COLO668 (cell line): ENCODE measurements at regions not wholly inside any gene's neighbourhood (a gene's known extent, or its start where the extent isn't known, plus 50 kb on each side); places are given as distances from the start of the nearest gene placed in this dataset.

Experiments used
- DNase-seq: peaks from one replicate; lab custom pipeline; 2025; ENCODE audit not compliant: unreplicated experiment; lab: John Stamatoyannopoulos, UW

GRCh38 chr12:111057701-111058425 is 137.5 kb upstream of the MYL2 start:
- no peak for DNase-seq

DNA sequence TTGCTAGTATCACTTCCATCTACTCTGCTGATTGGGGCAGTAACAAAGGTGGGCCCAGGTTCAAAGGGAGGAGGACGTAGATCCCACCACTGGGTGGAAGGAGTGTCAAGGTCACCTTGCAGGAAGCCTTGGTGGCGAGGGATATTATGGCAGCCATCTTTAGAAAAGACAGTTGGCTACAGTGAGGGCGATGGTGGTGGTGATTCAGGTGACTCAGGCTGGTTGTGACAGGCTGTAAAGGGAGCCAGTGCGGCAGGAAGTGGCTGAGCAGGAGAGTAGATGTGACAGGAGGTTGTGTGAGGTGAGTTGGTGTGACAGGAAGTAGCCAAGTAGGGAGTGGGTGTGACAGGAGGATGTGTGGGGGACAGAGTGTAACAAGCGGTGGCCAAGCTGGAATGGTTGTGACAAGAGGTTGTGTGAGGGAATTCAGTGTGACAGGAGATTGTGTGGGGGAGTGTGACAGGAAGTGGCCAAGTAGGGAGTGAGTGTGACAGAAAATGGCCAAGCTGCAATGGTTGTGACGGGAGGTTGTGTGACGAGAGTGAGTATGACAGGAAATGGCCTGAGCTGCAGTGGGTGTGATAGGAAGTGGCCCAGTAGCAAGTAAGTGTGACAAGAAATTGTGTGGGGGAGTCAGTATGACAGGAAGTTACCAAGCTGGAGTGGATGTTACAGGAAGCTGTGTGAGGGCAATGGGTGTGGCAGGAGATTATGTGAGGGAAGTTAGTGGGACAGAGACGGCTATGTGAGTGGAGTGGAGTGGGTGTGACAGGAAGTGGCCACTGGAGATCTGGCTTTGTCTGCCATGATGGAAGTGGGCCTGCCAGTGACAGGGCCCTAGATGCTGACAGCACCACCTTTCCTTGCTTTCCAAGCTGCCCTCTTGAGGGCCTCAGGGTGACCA is 136.5 kb upstream of the MYL2 start:
- no peak for DNase-seq

- DNase-seq = no peak
Measured at GRCh38 chr12:111055181-111055880, 135.0 kb upstream of the MYL2 start.

DNA sequence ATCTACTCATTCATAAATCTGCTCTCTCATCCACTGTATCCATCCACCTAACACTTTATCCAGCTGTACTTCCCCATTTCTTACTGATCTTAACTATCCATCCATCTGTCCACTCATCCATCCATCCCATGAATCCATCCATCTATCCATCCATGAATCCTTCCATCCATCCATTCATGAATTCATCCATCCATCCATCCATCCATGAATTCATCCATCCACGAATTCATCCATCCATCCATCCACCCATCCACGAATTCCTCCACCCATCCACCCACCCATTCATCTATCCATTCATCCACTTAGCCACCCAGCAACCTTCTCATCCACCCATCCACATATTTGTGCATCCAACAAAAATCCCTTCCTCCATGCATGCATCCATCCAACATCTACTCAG is 128.6 kb upstream of the MYL2 start:
- no peak for DNase-seq

GRCh38 chr12:111046896-111047295 is 126.5 kb upstream of the MYL2 start:
- DNase-seq = no peak

GRCh38 chr12:111045941-111046340 is 125.6 kb upstream of the MYL2 start:
- no peak for DNase-seq

- no peak for DNase-seq
Measured at GRCh38 chr12:111041091-111041490, 120.7 kb upstream of the MYL2 start.

- no peak for DNase-seq
Measured at GRCh38 chr12:111040690-111041089, 120.3 kb upstream of the MYL2 start.

DNA sequence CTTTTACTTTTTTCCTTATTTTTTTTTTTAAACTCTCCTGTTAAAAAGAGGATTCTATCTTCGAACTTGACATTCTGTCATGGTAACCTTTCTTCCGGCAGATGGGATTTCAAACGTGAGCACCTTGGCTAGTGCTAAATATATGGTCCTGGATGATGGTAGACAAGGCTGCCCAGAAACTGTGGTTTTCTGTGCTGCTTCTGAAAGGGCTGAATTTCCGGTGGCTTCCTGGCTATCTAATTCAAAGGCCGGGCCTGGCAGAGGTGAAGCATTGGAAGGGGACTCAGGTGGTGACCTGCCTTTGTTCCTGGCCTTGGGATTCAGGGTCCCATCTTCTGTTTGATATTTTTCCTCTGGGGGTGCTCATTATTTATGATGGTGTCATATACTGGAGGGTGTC is 118.6 kb upstream of the MYL2 start:
- DNase-seq = no peak

DNA sequence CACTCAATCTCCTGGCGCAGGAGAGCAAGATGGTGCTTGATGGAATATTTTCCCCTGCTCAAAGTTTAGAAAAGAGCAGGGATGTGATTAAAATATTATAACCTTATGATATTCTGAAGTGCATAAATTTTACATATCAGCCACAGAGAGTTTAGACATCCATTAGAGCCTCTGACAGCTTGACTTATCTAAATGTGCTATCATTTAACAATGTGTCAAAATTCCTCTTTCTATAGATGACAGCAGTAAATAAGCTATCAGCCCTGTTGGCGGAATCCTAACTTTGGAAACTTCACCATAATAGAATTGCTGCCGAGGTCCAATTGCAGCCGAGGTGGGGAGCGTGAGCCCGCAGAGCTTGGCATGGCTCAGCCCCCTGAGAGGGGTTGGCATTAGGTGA is 117.7 kb upstream of the MYL2 start:
- DNase-seq = no peak

- DNase-seq = no peak
Measured at GRCh38 chr12:111037047-111037446, 116.7 kb upstream of the MYL2 start.

DNA sequence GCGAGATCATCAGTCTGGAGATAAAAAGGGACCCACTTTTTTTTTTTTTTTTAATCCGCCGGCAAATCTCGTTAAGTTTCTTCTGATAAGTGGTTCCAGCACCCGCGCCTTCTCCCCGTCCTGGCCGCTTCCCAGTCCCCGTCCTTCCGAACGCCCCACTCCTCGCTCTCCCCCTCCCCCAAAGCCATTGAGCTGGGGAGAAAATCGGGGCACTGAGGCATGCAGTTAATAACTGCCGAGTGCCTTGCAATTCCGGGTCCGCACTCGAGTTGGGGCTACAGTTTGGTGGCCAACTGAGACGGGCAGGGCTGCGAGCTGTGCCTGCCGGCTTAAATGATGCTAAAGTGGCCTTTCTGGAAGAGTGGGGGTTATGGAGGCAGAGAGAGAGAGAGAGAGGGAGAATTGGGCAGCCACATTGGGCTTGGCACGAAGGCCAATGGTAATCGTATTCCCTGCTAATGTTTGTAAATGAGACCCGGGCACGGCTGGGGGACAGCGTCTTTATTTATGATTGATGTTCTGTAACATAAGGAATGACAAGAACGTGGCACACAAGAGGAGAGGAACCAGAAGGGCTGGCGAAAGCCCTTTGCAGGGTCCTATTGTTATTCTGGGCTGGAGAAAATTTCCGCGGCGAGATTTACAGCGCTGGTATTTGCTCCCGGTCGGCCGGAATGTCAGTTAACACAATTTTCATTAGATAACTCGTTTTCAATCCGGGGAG is 115.4 kb upstream of the MYL2 start:
- no peak for DNase-seq

GRCh38 chr12:111034886-111035577 is 114.7 kb upstream of the MYL2 start:
- DNase-seq = peak; percentile 13

- DNase-seq = peak; percentile 21
Measured at GRCh38 chr12:111034083-111034885, 113.9 kb upstream of the MYL2 start, which contains the start of gene CUX2. TSS of gene CUX2 (plus strand) at chr12:111034165.

DNA sequence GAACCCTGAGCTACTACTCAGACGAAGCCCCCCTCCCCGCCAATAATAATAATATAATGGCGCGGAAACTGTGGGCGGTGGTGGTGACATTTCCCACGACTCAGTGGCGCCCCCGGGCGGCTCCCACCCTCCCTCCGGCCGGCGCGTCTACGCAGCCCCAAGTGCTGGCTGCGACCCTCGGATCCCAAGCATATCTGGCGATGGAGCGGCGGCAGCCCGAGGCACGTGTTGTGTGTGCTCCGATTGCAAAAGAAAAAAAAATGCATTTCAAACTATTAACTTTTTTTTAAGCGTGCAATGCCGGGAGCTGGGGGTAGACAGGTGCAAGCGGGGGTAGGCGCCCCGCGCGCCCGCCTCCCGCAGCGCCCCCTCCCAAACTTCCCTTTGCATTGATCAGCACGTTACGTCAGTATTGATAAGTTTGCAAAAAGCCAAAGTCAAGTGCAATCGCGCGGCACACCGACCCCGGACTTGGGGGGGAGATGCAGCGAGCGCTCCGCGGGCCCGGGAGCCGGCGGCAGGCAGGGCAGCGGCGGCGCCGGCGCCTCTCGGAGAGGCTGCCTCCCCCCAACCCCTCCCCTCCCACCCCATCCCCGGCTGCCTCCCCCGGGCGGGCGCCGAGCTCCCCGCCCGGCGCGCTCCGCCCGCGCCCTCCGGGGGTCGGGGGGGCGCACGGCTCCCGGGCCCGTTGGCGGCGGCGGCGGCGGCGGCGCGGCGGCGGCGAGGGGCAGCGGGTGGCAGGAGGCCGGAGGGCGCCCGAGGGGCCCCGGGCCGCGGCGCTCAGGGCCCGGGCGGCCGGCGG is 113.1 kb upstream of the MYL2 start:
- DNase-seq = no peak

DNA sequence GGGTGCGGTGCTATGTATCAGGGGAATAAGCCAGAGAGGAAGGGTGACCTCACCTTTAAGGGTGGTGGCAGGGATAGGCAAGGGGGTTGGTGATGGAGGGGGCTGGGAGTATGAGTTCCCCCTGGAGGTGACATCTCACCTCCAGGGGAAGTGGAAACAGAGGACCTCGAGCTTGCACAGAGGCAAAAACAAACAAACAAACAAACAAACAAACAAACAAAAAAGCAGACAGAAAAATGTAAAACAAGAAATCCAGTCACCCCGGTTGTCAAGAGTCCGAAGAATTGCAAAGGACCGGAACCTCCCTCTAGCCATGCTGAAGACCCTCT is 112.2 kb upstream of the MYL2 start:
- DNase-seq = no peak

- no peak for DNase-seq
Measured at GRCh38 chr12:111031916-111032590, 111.7 kb upstream of the MYL2 start.

DNA sequence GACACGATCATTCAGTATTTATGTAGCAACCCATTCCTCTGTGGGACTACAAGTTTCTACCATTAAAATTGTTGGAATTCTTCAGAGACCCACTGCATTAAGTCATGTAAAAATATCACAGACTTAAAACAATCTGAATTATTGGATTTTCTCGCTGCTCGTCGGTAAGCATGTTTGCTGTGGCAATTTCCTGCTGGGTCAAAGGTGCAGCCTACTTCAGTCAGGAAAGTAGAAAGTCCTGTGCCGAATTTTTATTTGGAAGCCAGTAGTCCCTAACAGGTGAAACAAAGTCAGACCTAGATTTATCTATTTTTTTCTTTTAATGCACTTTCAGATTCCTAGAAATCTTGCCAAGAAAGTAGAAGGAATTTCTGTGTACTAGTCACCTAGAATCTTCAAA is 110.4 kb upstream of the MYL2 start:
- DNase-seq = no peak
